Stimulated activated CD4-positive, alpha-beta T cell treated with anti-CD3 and anti-CD28 coated beads, Interleukin-1b, Interleukin-23, amount 100 ng/mL, for 1 hour (primary cell): ENCODE measurements at regions not wholly inside any gene's neighbourhood (a gene's known extent, or its start where the extent isn't known, plus 50 kb on each side); places are given as distances from the start of the nearest gene placed in this dataset.
"Not testable (repeated sequence)": the region's sequence is repeated elsewhere in the genome, so short reads cannot be mapped to it uniquely, and the experiment has no call there.

ENCODE experiments used
- DNase-seq, 2 donors: peaks; one replicate each; pipeline ENCODE4 v3.0.0-alpha.2; 2020; ENCODE audit warnings: low read depth in 2 of 2

DNA sequence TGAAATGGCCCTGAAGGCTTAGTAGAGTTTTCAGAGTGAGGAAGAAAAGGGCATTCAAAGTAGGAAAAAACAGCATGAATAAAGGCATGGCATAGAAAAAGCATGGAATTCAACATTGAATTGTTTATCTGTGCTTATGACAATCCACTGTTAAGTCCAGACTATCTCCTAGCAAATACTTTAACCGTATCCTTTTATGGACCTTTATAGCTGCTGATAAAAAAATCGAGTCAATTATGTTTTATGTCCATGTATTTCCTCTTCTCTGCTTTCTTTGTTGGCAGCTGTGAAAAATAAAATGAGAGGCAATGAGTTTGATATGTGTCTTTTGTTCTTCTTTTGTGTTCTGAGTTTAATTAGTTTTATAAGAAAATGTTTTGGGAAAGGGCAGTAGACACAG is 70.4 kb downstream of the TDRD15 start:
- DNase-seq, result no peak

DNA sequence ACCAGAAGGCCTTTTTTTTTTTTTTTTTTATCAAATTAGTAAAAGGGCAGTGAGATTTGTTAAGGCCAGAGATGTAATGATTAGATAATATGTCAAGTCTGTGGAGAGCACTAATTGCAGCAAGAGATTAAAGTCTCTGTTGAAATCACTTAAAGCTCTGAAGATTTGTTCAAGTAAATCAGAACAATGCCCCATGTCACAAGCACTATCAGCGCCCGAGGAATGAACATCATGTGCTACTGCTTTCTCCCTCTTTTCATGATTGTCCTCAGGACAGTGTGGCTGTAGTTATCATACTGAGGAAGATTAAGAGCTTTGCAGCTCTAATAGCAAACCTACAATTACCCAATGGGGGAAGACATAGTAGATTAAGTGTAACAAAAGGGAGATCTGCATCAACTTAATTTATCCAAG is 71.1 kb downstream of the TDRD15 start:
- no peak for DNase-seq

DNA sequence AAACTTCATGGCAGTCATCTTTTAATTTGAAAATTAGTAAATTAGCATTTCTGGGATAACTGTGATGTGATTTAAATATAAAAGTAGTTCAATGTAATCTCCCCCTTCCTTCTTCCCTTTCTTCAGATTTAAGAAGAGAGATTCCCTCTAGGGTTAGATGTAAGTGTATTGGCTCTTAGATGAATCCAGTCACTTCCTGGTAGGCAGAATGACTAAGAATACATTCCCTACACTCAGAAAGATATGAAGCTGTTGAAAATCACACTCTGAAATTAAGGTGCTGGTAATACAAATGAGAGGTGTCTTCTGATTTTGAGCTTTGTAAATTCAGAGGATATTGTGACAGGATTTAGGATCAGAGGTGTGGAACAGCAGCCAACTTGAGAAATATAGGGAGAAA is 71.6 kb downstream of the TDRD15 start:
- no peak for DNase-seq

DNA sequence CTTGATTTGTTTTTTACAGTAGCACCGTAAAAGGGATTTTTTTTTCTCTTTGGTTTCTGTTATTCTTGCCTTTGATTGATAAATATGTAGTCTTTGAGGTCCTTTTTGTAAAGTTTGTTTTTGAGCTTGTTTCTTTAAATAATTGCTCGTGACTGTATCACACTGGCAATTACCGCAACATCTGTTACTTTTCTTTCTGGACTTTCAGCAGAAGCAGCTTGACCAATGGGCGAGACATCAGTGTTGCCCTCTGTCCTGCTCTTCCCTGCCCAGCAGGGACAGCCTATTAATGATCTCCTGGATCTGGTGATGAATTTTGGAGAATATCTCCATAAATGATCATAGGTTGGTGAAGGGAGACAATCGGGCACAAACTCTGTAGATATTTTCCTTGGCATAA is 74.9 kb downstream of the TDRD15 start:
- DNase-seq, result no peak

DNA sequence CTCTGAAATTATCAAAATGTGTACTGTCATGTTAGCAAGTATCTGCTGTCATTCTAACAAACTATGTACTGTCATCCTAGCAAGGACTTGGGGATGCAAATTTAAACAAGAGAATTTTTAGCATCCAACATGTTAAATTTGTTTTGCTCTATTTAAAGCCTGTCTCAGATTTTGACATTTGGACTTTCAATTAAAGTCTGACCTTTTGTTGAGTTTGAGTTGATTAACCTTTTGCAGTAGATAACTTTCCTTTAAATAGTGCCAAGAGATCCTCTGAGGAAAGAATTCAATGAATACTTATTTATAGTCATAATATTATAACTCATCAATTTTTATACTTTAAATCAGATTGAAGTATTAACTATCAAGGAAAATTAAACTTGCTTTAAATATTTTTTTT is 80.2 kb downstream of the TDRD15 start:
- DNase-seq, result no peak

DNA sequence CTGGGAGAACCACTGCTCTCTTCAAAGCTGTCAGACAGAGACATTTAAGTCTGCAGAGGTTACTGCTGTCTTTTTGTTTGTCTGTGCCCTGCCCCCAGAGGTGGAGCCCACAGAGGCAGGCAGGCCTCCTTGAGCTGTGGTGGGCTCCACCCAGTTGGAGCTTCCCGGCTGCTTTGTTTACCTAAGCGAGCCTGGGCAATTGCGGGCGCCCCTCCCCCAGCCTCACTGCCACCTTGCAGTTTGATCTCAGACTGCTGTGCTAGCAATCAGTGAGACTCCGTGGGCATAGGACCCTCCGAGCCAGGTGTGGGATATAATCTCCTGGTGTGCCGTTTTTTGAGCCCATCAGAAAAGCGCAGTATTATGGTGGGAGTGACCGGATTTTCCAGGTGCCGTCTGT is 90.3 kb downstream of the TDRD15 start:
- not testable (repeated sequence) for DNase-seq

DNA sequence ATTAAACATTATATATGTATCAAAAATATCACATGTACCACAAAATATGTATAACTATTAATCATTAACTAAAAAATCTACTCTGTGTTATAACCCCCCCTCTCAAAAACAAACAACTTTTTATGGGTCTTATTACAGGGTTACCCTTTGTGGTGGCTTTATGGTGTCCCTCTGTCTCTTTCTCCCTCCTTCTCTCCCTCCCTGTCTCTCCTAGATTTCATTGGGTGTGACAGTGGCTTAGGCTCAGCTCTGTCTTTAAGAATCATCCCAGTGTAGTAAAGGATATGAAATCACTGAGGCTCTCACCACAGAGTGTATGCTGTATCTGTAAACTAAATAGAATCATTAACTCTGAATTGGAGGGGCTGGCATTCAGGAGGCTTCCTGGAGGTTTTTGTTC is 93.7 kb downstream of the TDRD15 start:
- no peak for DNase-seq

DNA sequence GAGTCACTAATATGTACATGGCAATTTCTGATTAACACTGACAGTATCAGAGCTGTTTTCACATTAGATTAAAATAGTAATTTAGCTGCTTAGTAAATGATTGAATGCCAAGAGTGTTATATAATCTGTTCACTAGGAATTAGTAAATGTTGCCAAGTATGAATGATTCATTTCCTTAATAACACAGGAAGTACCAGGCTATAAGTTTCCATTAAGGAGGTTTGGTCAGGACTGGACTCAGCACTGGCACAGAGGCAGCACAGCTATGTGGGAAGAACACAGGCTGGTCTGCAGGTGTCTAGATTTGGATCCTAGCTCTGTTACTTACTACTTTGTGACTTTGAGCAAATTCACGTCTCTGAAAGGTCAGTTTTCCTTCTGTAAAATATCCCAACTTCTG is 97.2 kb downstream of the TDRD15 start:
- no peak for DNase-seq

DNA sequence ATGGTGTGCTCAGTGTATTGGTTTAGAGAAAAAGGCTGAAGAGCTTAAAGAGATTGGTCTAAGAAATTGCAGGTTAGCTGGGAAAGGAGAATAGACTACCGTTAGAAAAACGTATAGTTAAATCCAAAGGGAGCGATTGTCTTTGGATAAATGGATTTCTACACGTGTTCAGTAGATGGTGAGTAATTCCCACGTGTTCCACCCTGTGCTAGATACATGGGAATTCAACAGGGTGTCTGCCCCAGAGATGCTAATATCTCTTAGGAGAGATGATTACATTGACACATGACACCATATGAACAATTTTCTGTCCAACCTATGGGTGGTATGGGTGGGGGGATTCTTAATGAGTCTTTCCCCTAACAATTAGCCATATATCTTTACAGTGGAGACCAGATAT is 99.8 kb downstream of the TDRD15 start:
- DNase-seq, result no peak

DNA sequence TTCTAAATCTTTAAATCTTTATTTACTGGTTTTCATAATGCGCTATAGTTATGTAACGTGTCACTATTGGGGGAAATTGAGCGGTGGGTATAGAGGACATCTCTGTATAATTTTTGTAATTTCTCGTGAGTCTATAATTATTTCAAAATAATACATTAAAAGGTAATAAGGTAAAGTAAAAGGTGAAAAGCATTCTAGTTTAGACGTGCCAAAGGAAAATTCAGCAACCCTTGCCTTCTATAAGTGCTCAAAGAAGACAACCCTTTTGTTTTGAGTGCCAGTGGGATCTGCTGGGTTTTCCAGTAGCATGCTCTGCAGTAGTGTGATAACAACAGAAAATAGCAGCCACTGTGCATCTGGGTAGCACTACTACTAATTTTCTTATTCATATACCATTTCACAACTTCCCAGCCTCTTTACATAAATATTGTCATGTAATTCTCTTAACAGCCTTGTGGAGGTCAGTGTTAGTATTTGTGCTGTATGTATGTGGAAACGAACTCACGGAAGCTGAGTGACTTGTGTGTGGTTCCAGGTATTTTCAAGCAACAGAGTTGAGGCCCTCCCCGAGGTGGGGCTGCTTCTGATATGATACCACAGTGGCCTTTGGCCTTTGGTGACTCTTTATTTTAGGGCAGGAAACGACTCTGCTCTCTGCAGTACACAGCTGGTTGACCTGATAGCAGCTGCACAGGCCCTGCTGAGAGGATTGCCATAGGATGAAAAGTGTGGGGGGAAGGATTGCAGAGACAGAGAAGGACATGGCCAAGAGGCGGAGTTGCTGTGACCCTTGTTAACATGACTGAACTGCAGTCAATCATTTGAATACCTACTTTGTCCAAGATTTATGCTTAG is 104.5 kb downstream of the TDRD15 start:
- no peak for DNase-seq

DNA sequence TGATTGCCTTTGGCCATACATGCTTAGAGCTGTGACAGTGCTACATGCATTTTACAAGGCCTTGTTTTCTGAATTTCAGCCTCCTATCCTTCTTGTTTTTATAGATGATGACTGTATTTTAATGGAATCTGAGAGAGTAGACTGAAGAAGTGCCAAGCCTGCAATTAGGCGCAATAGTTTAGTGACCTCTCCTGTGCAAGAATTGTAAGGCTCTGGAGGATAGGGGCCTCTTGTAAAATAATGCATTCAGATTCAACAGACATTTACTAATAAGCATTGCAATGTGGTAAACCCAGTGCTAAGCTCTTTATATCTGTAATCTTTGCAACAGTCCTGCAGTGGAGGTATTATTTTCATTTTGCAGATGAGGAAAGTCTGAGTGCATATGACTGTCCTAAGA is 105.5 kb downstream of the TDRD15 start:
- DNase-seq, result no peak

DNA sequence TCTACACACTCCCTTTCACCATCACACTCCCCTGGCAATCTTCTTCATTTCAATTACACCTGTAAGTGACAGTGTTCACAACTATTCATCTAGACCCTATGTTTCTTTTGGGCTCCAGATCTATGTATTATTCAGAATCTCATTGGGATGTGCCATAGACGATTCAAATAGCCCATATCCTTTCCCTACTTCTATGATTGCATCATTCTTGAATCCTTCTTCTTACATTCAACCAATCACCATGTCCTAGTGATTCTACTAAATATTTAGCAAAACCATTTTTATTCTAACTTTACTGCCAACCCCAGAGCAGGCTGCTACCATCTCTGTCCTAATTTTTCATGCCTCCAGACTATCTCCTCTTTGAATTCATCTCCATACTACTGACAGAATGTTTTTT is 106.4 kb downstream of the TDRD15 start:
- no peak for DNase-seq

DNA sequence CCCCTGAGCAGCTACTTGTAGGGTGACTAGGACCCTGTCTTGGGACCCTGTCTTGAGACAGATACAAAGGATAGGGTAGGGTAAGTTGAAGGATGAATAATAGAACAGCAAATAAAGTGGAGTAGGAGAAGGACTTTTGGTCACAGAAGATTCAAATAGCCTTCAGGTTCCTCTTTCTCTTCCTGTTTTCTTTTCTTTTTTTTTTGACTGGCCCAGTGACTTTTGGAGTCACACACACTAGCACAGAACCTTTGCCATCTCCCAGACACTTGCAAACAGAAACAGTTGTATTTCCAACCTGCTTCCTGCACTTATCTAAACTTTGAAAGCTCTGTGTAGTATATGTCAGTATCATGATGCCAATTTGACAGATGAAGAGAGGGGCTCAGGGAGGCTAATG is 108.2 kb downstream of the TDRD15 start:
- no peak for DNase-seq

DNA sequence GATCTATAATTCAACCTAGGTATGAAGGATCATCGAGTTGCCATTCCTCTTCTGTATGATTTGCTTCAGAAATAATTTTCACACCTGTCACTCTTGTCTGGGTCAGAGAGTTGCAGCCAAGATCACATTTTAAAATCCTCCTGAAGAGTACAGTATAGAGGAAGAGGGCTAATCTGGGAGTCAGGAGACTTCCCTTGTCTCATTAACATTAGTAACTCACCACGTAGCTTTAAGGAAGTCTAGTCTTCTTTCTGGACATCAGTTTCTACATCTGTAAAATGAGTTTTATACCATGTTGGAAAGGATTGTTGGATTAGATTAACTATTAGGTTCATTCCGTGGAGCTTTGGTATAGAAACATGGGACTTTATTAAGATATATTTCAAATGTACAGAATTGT is 109.4 kb downstream of the TDRD15 start:
- DNase-seq, result no peak

DNA sequence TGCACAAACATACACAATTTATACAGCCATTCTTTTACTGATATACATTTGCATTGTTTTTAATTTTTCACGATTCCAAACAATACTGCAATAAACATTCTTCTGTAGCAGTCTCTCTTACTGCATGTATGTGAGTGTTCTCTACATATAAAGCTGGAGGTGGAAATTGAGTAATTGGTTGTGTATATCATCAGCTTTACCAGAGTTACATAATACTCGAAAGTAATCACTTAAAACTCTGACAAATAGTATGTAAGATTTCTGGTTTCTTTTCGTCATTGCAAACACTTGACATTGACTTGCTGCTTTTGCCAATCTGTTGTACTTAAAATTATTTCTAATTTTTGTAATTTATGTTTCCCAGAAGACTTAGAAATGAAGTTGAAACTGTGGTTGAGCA is 110.2 kb downstream of the TDRD15 start:
- no peak for DNase-seq

DNA sequence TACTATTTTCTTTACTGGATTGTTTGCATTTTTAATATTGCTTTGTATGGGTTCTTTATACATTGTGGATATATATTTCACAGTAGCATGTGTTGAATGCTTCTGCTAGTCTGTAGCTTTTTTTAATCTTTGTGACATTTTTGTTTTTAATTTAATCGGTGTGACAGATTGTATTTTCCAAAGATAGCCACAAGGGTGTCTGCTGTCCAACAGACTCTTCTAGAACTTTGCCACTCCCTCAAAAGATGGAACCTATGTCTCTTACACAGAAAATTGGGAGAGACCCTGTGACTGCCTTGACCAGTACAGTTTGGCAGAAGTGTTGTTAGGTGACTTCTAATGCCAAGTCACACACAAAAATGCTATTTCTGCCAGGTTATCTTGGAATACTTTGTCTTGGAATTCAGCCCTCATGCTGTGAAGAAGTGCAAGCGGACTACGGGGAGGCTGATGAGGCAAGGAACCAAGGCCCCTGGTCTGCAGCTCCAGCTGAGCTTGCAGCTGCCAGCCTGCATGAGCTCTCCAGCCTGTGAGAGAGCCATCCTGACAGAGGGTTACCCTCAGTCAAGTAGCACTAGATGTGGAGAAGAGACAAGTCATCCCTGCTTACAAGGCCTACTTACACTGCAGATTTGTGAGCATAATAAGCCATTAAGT is 110.8 kb downstream of the TDRD15 start:
- no peak for DNase-seq

DNA sequence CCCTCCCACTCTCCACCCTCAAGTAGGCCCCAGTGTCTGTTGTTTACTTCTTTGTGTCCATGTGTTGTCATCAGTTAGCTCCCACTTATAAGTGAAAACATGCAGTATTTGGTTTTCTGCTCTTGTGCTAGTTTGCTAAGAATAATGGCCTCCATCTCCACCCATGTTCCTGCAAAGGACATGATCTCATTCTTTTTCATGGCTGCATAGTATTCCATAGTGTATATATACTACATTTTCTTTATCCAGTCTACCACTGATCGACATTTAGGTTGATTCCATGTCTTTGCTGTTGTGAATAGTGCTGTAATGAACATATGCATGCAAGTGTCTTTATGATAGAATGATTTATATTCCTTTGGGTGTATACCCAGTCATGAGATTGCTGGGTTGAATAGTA is 116.0 kb downstream of the TDRD15 start:
- DNase-seq, result not testable (repeated sequence)

DNA sequence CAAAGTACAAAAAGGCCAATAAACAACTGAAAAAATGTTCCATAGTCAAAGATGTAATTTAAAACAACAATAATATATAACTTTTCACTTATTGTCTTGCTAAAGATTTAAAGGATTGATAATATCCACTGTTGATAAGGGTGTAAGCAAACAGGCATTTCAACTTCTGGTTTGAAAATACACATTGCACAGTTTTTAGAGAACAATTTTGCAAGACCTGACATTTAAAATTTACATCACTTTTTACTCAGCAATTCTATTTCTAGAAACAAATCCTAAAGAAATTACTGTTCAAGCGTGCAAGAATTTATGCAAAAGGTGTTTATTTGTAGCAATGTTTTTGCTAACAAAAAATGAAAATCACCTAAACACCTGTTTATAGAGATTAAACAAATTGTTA is 120.4 kb downstream of the TDRD15 start:
- DNase-seq, result no peak

DNA sequence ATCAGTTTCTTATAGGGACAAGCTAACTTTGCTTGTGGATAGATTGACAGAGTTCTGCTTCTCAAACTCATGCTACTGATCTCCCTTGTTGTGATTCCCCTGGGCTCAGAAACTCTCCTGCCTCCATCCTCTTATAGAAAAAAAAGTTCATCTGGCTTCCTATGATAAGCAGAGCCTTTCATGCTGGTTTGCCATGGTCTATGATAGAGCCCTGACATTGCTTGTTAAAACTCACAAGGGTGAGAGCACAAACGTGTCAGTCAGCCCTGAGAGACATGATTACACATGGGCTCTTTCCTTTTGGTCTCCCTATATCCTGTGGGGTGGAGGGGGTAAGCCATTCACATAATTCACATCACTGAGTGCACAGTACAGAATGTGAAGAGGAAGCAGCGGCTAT is 121.8 kb downstream of the TDRD15 start:
- DNase-seq, result no peak

DNA sequence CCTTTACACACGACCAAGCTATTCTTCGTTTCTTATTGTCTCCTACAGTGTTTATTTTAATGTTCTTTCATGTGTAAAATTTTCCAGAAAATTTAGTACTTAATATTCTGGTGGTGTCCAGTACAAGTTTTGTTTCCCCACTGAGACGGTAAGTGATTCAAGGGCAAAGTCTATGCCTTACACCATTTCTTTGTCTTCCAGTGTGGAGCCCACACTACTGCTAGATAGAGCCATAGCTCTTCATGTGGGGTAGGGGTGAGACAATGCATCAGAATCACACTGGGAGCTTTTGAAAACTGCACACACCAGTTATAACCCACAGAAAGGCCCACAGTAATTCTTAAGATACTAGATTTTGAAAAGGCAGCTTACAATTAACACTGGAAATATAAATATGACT is 125.6 kb downstream of the TDRD15 start:
- DNase-seq, result no peak

DNA sequence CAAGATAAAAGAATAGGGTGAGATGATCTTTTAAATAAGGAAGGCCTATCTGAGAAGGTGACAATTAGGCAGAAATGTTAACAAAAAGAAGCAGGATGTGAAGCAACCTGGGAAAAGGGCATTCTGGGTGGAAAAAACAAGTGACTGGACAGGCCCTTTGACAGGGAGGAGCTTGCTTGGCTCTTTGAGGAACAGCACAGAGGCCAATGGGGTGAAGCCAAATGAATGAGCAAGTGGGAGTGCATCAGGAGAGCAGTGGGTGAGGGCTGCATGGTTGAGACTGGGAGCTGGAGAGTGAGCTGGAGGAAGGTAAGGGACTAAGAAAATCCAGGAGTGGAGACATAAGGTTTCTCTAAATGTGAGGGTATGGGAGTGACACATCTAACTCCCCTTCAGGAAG is 126.9 kb downstream of the TDRD15 start:
- no peak for DNase-seq

DNA sequence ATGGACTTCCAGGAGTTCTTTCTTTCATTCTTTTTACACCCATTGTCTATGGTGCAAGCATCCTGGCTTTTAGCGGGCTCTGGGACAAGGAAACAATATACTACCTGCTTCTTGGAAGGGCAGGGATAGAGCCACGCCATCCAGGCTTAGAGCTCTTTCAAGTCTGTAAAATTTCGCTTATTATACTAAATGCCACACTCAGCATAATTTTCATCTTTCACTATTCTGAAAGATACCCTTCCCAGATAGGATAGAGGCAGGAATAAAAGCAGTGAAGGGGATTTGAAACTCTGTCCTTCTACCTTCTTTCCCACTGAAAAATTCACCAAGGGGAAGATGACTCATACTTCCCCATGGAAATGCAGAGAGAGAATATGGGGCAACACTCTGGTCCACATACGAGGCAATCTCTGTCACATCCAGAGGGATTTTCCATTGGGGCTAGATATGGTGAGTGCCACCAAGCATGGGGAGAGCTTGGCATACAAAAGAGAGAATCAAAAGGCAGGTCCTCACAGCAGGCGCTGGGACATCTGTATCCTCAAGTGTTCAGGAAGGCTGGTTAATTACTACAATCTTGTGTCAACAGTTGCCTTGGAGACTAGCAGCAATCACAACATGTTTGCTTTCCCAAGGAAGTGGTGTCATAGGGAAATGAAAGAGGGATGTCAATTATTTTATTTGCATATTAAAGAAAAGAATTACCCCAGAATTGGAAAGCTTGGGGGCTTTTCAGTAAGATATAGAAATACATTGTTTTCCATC is 127.6 kb downstream of the TDRD15 start:
- no peak for DNase-seq
